Astrocyte (in vitro differentiated cells and primary cell): ENCODE measurements at regions not wholly inside any gene's neighbourhood (a gene's known extent, or its start where the extent isn't known, plus 50 kb on each side); places are given as distances from the start of the nearest gene placed in this dataset.

Source experiments
- EZH2 ChIP-seq: IDR thresholded peaks from 2 replicates; pipeline ENCODE4 v1.6.1; 2012; ENCODE audit warnings: mild to moderate bottlenecking, low read length, inconsistent platforms; ENCODE audit not compliant: insufficient read depth
- TF ChIP-seq, protein P1 (sequence below): IDR thresholded peaks from 2 replicates; pipeline ENCODE4 v1.5.1; 2011; ENCODE audit warnings: low read depth, mild to moderate bottlenecking, inconsistent platforms, low read length, moderate library complexity; ENCODE audit not compliant: insufficient read depth

DNA sequence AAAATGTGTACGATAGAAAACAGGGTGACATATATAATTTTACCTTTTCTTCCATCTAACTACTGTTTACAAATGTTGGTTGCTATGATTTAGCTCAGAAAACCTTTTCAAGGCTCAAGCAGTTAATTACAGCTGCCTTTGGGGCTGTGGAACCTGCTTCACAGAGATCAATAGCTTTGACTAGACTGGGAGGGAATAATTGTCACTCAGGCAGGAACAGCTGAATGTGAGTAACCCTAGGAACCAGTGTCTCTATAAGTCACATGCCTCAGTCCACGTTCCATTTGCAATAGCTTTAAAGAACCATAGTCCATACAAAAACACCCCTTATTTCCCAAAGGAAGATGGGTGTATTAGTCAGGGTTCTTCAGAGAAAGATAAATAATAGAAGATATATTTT, 306.8 kb upstream of the ERCC4 start:
- TF ChIP-seq, protein P1, sequence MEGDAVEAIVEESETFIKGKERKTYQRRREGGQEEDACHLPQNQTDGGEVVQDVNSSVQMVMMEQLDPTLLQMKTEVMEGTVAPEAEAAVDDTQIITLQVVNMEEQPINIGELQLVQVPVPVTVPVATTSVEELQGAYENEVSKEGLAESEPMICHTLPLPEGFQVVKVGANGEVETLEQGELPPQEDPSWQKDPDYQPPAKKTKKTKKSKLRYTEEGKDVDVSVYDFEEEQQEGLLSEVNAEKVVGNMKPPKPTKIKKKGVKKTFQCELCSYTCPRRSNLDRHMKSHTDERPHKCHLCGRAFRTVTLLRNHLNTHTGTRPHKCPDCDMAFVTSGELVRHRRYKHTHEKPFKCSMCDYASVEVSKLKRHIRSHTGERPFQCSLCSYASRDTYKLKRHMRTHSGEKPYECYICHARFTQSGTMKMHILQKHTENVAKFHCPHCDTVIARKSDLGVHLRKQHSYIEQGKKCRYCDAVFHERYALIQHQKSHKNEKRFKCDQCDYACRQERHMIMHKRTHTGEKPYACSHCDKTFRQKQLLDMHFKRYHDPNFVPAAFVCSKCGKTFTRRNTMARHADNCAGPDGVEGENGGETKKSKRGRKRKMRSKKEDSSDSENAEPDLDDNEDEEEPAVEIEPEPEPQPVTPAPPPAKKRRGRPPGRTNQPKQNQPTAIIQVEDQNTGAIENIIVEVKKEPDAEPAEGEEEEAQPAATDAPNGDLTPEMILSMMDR, result no peak
- TF ChIP-seq EZH2, result no peak
